ENCODE measurements at regions not wholly inside any gene's neighbourhood (a gene's known extent, or its start where the extent isn't known, plus 50 kb on each side); places are given as distances from the start of the nearest gene placed in this dataset.

- Histone ChIP-seq H3K27ac (no peak overlapping the region), H3K4me1 (replicated peaks in 1 of 2) (no peaks in the 10 kb centered on the region), H3K4me3 (no peak overlapping the region)
- in situ Hi-C loops (cut with MboI; ENCODE audit: low pct_unique_long_range_greater_than_20kb in 2 of 9, low sequenced_read_pairs in 9 of 9, unreplicated experiment in 9 of 9): no loop called here
- peak in 1 of 8 experiments; percentile 8 for ATAC-seq (replicated peaks in 6 of 8)
- 6 to 100% (median 50%) methylated on average over 1 to 2 of the region's 2 CpGs; no CpG with 5 or more reads in 1 of the 10 experiments for WGBS, 10 experiments
These were observed 1891.2 kb downstream of the NCAM2 start for GRCh38 chr21:22889445-22889844.

GRCh38 chr21:22890656-22891055 is 1892.4 kb downstream of the NCAM2 start:
- Histone ChIP-seq H3K27ac (no peak overlapping the region), H3K4me3 (no peak overlapping the region), H3K4me1 (replicated peaks in 1 of 2) (no peaks in the 10 kb centered on the region)
- WGBS, 10 experiments: 0 to 100% (median 77%) methylated on average over 1 to 2 of the region's 2 CpGs; no CpG with 5 or more reads in 2 of the 10 experiments
- in situ Hi-C loops (cut with MboI; ENCODE audit: low pct_unique_long_range_greater_than_20kb in 2 of 9, low sequenced_read_pairs in 9 of 9, unreplicated experiment in 9 of 9): no loop called here
- peak in 1 of 8 experiments; percentile 46 for ATAC-seq (replicated peaks in 6 of 8)

- no peak overlapping the region for H3K4me3 ChIP-seq
- 0 to 100% (median 43%) methylated on average over 1 to 2 of the region's 2 CpGs for WGBS, 10 experiments
- H3K27ac ChIP-seq: no peak overlapping the region
- H3K4me1 ChIP-seq (replicated peaks in 1 of 2): no peaks in the 10 kb centered on the region
- in situ Hi-C loops (cut with MboI; ENCODE audit: low pct_unique_long_range_greater_than_20kb in 2 of 9, low sequenced_read_pairs in 9 of 9, unreplicated experiment in 9 of 9): no loop called here
- ATAC-seq (replicated peaks in 6 of 8): no peak
These were observed 1893.8 kb downstream of the NCAM2 start for GRCh38 chr21:22892028-22892427.

GRCh38 chr21:22892740-22893139 is 1894.5 kb downstream of the NCAM2 start:
- 0 to 83% (median 46%) methylated on average over 1 of the region's 1 CpG for WGBS, 10 experiments
- Histone ChIP-seq H3K27ac (no peak overlapping the region), H3K4me3 (no peak overlapping the region), H3K4me1 (replicated peaks in 1 of 2) (no peaks in the 10 kb centered on the region)
- in situ Hi-C loops (cut with MboI; ENCODE audit: low pct_unique_long_range_greater_than_20kb in 2 of 9, low sequenced_read_pairs in 9 of 9, unreplicated experiment in 9 of 9): no loop called here
- ATAC-seq (replicated peaks in 6 of 8): no peak

GRCh38 chr21:22898051-22898665 is 1899.9 kb downstream of the NCAM2 start:
- 34 to 94% (median 80%) methylated on average over 1 to 5 of the region's 5 CpGs; no CpG with 5 or more reads in 1 of the 10 experiments for WGBS, 10 experiments
- no peak for ATAC-seq (replicated peaks in 6 of 8)
- no peak overlapping the region for H3K27ac ChIP-seq
- H3K4me3 ChIP-seq: no peak overlapping the region
- in situ Hi-C loops (cut with MboI; ENCODE audit: low pct_unique_long_range_greater_than_20kb in 2 of 9, low sequenced_read_pairs in 9 of 9, unreplicated experiment in 9 of 9): no loop called here
- H3K4me1 ChIP-seq (replicated peaks in 1 of 2): no peaks in the 10 kb centered on the region

- 0 to 80% (median 61%) methylated on average over 1 to 2 of the region's 2 CpGs for WGBS, 10 experiments
- H3K27ac ChIP-seq: no peak overlapping the region
- no peaks in the 10 kb centered on the region for H3K4me1 ChIP-seq (replicated peaks in 1 of 2)
- in situ Hi-C loops (cut with MboI; ENCODE audit: low pct_unique_long_range_greater_than_20kb in 2 of 9, low sequenced_read_pairs in 9 of 9, unreplicated experiment in 9 of 9): no loop called here
- no peak for ATAC-seq (replicated peaks in 6 of 8)
- no peak overlapping the region for H3K4me3 ChIP-seq
These were observed 1902.3 kb downstream of the NCAM2 start for GRCh38 chr21:22900490-22900889.

- in situ Hi-C loops (cut with MboI; ENCODE audit: low pct_unique_long_range_greater_than_20kb in 2 of 9, low sequenced_read_pairs in 9 of 9, unreplicated experiment in 9 of 9): no loop called here
- Histone ChIP-seq H3K27ac (no peak overlapping the region), H3K4me3 (no peak overlapping the region), H3K4me1 (replicated peaks in 1 of 2) (no peaks in the 10 kb centered on the region)
- ATAC-seq (replicated peaks in 6 of 8): no peak
These were observed 1905.6 kb downstream of the NCAM2 start for GRCh38 chr21:22903851-22904250.

GRCh38 chr21:22904385-22904784 is 1906.2 kb downstream of the NCAM2 start:
- no peaks in the 10 kb centered on the region for H3K4me1 ChIP-seq (replicated peaks in 1 of 2)
- no peak overlapping the region for H3K4me3 ChIP-seq
- no peak overlapping the region for H3K27ac ChIP-seq
- in situ Hi-C loops (cut with MboI; ENCODE audit: low pct_unique_long_range_greater_than_20kb in 2 of 9, low sequenced_read_pairs in 9 of 9, unreplicated experiment in 9 of 9): no loop called here
- 8 to 100% (median 78%) methylated on average over 1 to 4 of the region's 4 CpGs; no CpG with 5 or more reads in 1 of the 10 experiments for WGBS, 10 experiments
- no peak for ATAC-seq (replicated peaks in 6 of 8)

GRCh38 chr21:22925032-22925431 is 1926.8 kb downstream of the NCAM2 start:
- Histone ChIP-seq H3K4me1 (replicated peaks in 1 of 2) (no peaks in the 10 kb centered on the region), H3K4me3 (no peak overlapping the region), H3K27ac (no peak overlapping the region)
- in situ Hi-C loops (cut with MboI; ENCODE audit: low pct_unique_long_range_greater_than_20kb in 2 of 9, low sequenced_read_pairs in 9 of 9, unreplicated experiment in 9 of 9): no loop called here
- no peak for ATAC-seq (replicated peaks in 6 of 8)
- WGBS, 10 experiments: 0 to 100% (median 34%) methylated on average over 1 of the region's 1 CpG; no CpG with 5 or more reads in 2 of the 10 experiments

GRCh38 chr21:22927469-22927868 is 1929.3 kb downstream of the NCAM2 start:
- Histone ChIP-seq H3K4me1 (replicated peaks in 1 of 2) (no peaks in the 10 kb centered on the region), H3K4me3 (no peak overlapping the region), H3K27ac (no peak overlapping the region)
- ATAC-seq (replicated peaks in 6 of 8): no peak
- WGBS, 10 experiments: 11 to 88% (median 81%) methylated on average over 1 to 2 of the region's 2 CpGs; no CpG with 5 or more reads in 4 of the 10 experiments
- in situ Hi-C loops (cut with MboI; ENCODE audit: low pct_unique_long_range_greater_than_20kb in 2 of 9, low sequenced_read_pairs in 9 of 9, unreplicated experiment in 9 of 9): no loop called here

- Histone ChIP-seq H3K4me3 (no peak overlapping the region), H3K4me1 (replicated peaks in 1 of 2) (no peaks in the 10 kb centered on the region), H3K27ac (no peak overlapping the region)
- ATAC-seq (replicated peaks in 6 of 8): no peak
- in situ Hi-C loops (cut with MboI; ENCODE audit: low pct_unique_long_range_greater_than_20kb in 2 of 9, low sequenced_read_pairs in 9 of 9, unreplicated experiment in 9 of 9): no loop called here
- 0 to 93% (median 48%) methylated on average over 1 to 4 of the region's 4 CpGs for WGBS, 10 experiments
These were observed 1943.7 kb downstream of the NCAM2 start for GRCh38 chr21:22941779-22942490.

- no peak overlapping the region for H3K4me3 ChIP-seq
- H3K27ac ChIP-seq: no peak overlapping the region
- no peaks in the 10 kb centered on the region for H3K4me1 ChIP-seq (replicated peaks in 1 of 2)
- in situ Hi-C loops (cut with MboI; ENCODE audit: low pct_unique_long_range_greater_than_20kb in 2 of 9, low sequenced_read_pairs in 9 of 9, unreplicated experiment in 9 of 9): no loop called here
- no peak for ATAC-seq (replicated peaks in 6 of 8)
These were observed 1957.3 kb downstream of the NCAM2 start for GRCh38 chr21:22955559-22955958.

GRCh38 chr21:22961258-22961657 is 1963.0 kb downstream of the NCAM2 start:
- Histone ChIP-seq H3K27ac (no peak overlapping the region), H3K4me3 (no peak overlapping the region), H3K4me1 (replicated peaks in 1 of 2) (no peaks in the 10 kb centered on the region)
- in situ Hi-C loops (cut with MboI; ENCODE audit: low pct_unique_long_range_greater_than_20kb in 2 of 9, low sequenced_read_pairs in 9 of 9, unreplicated experiment in 9 of 9): no loop called here
- no peak for ATAC-seq (replicated peaks in 6 of 8)
- 0 to 93% (median 72%) methylated on average over 2 to 5 of the region's 5 CpGs for WGBS, 10 experiments

Data from motor neuron (in vitro differentiated cells).